NT2/D1 (cell line): ENCODE measurements at regions not wholly inside any gene's neighbourhood (a gene's known extent, or its start where the extent isn't known, plus 50 kb on each side); places are given as distances from the start of the nearest gene placed in this dataset.

Experiments used
- SUZ12 ChIP-seq: IDR thresholded peaks from 2 replicates; pipeline ENCODE4 v1.6.1; 2011; ENCODE audit not compliant: insufficient read length, insufficient read depth; ENCODE audit errors: extremely low read depth
- YY1 ChIP-seq: IDR thresholded peaks from 2 replicates; pipeline ENCODE4 v1.6.1; 2011; ENCODE audit not compliant: insufficient read length, insufficient read depth

DNA sequence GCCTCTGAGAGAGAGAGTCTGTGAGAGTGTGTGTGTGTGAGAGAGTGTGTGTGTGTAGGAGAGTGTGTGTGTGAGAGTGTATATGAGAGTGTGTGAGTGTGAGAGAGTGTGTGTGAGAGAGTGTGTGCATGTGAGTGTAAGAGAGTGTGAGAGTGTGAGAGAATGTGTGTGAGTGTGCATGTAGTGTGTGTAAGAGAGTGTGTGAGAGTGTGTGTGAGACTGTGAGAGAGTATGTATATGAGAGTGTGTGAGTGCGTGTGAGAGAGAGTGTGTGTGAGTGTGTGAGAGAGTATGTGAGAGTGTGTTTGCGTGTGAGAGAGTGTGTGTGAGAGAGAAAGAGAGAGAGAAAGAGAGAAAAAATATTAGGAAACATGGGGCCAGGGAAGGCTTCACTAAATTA is 588.3 kb upstream of the SGCD start:
- no peak for TF ChIP-seq YY1
- TF ChIP-seq SUZ12 = no peak
